Erythroblast (primary cell): ENCODE measurements at regions not wholly inside any gene's neighbourhood (a gene's known extent, or its start where the extent isn't known, plus 50 kb on each side); places are given as distances from the start of the nearest gene placed in this dataset.

Experiments used
- GATA1 ChIP-seq: IDR thresholded peaks from 2 replicates; pipeline ENCODE4 v1.6.1; 2011; ENCODE audit warnings: low read depth, mild to moderate bottlenecking, control low read depth, low read length, moderate library complexity
- POLR2A ChIP-seq: IDR thresholded peaks from 2 replicates; pipeline ENCODE4 v1.6.1; 2011; ENCODE audit warnings: mild to moderate bottlenecking, low read length

GRCh38 chr1:105373681-105374080, 1624.0 kb downstream of the AMY1C start:
- no peak for TF ChIP-seq POLR2A
- no peak for TF ChIP-seq GATA1
